Spleen (tissue), 11 donors: ENCODE measurements at regions not wholly inside any gene's neighbourhood (a gene's known extent, or its start where the extent isn't known, plus 50 kb on each side); places are given as distances from the start of the nearest gene placed in this dataset.

Experiments
- DNase-seq: peaks from one replicate; pipeline ENCODE4 v3.0.0-alpha.2; 2020
- H3K27ac ChIP-seq, 8 donors: fragments of 200-600 bp; sonication (generic) in 7 of 8; 1 replicate in 4 of 8; 2 replicates in 4 of 8; pipeline versions ENCODE4 v1.5.0 to v1.8.0; 2016 to 2021; ENCODE audit warnings: inconsistent platforms in 4 of 8, mild to moderate bottlenecking in 4 of 8, moderate library complexity in 1 of 8
- H3K27me3 ChIP-seq, 7 donors: fragments of 200-600 bp; sonication (generic) in 6 of 7; replicated peaks in 1 of 7; 1 replicate in 4 of 7; 2 replicates in 3 of 7; pipeline versions ENCODE4 v1.5.0 to v1.8.0; 2016 to 2021; ENCODE audit warnings: inconsistent platforms in 3 of 7, mild to moderate bottlenecking in 1 of 7
- H3K36me3 ChIP-seq, 6 donors: fragments of 200-600 bp; sonication (generic) in 5 of 6; 1 replicate in 4 of 6; 2 replicates in 2 of 6; pipeline versions ENCODE4 v1.5.0 to v1.8.0; 2016 to 2021; ENCODE audit warnings: inconsistent platforms in 2 of 6
- H3K4me1 ChIP-seq, 6 donors: fragments of 200-600 bp; sonication (generic) in 5 of 6; 1 replicate in 3 of 6; 2 replicates in 3 of 6; pipeline versions ENCODE4 v1.5.0 to v1.8.0; 2016 to 2021; ENCODE audit warnings: inconsistent platforms in 3 of 6
- H3K4me3 ChIP-seq, 8 donors: fragments of 200-600 bp; sonication (generic) in 7 of 8; 1 replicate in 4 of 8; 2 replicates in 4 of 8; pipeline versions ENCODE4 v1.5.0 to v1.8.0; 2016 to 2021; ENCODE audit warnings: inconsistent platforms in 4 of 8, mild to moderate bottlenecking in 4 of 8, moderate library complexity in 2 of 8
- H3K9me3 ChIP-seq, 8 donors: fragments of 200-600 bp; sonication (generic) in 7 of 8; 1 replicate in 4 of 8; 2 replicates in 4 of 8; pipeline versions ENCODE4 v1.5.0 to v1.8.0; 2016 to 2021; ENCODE audit warnings: inconsistent platforms in 4 of 8
- POLR2A ChIP-seq, 3 donors: fragments of 450-650 bp; IDR thresholded peaks; one replicate each; pipeline ENCODE4 v1.5.1; 2017; ENCODE audit warnings: antibody characterized with exemption in 3 of 3, mild to moderate bottlenecking in 1 of 3
- POLR2AphosphoS5 ChIP-seq, 3 donors: sonication (generic); formaldehyde crosslinking; IDR thresholded peaks; one replicate each; pipeline ENCODE4 v1.5.1; 2017; ENCODE audit warnings: antibody characterized with exemption in 3 of 3
- WGBS, 5 donors: extraction: QIAGEN DNeasy Blood & Tissue Kit in 3 of 5; methylation state at CpG; one replicate each; pipeline versions ENCODE4 v1.1.5 to v1.1.7; 2013 to 2018; 5-methylcytosine and 5-hydroxymethylcytosine counted together
- intact Hi-C: fragments of 100-400 bp; cut with DNase I; formaldehyde crosslinking; loops from one replicate; pipeline ENCODE4 v1.15.0; 2023; ENCODE audit warnings: low total_unique reads
- TF ChIP-seq, protein P1 (sequence below), 11 experiments: fragments of 200-600 bp in 7 of 11; fragments of 450-650 bp in 4 of 11; sonication (generic) in 4 of 11; IDR thresholded peaks in 8 of 11; conservative IDR thresholded peaks in 3 of 11; 1 replicate in 7 of 11; 2 replicates in 4 of 11; pipeline versions ENCODE4 v1.4.0 to v1.8.0; 2016 to 2021; ENCODE audit warnings: antibody characterized with exemption in 11 of 11, inconsistent platforms in 4 of 11, mild to moderate bottlenecking in 1 of 11
- donor health status: healthy with polysubstance abuse.
- donor health status: DM: no; HTN: no; CAD: no; lungs with moderate emphysema.
- donor health status: DM: no; HTN: no; CAD: no.
- donor health status: Bipolar disorder and iron deficiency.
- donor health status: healthy.
- donor health status: DM: no; HTN: no; CAD: no.
- donor health status: DM: yes; HTN: yes; CAD: no.

DNA sequence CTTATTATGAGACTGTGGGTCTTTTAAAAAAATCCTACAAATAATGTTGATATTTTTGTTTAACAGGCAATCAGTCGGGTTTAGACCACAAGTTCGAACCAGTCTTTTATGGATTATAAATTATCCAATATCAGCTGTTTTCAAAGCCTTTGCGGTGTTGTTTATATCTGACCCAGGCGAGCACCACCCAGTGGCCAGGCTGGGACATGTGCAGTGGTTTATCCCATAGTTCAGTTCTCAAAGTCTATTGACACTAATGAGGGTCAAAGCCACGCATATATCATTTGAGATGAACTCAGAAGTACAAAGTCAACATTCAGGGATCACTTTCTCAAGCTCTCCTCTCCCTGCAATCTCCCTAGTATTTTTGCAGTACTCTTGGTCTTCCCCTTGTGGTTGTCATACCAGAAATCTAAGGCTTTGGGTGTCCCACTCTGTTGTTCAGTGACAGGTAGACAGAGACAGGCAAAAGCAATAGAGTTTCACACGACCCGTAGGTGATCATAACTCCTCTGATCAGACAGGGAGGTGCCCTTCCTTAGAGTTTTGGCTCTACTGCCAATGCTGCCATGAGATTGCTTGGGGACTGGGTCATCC is 117.4 kb upstream of the POM121L12 start:
- 63 to 70% (median 68%) methylated on average over 7 of the region's 7 CpGs for WGBS, 5 donors
- no peaks in the 10 kb centered on the region for H3K4me1 ChIP-seq
- intact Hi-C loops = no loop called here
- DNase-seq = no peak
- H3K36me3 ChIP-seq = no peaks in the 10 kb centered on the region
- H3K4me3 ChIP-seq = no peak overlapping the region
- peaks cover 0 to 16% (median 5%) of the 10 kb centered on the region in 8 donors for H3K9me3 ChIP-seq
- H3K27me3 ChIP-seq = no peaks in the 10 kb centered on the region
- TF ChIP-seq, protein P1, sequence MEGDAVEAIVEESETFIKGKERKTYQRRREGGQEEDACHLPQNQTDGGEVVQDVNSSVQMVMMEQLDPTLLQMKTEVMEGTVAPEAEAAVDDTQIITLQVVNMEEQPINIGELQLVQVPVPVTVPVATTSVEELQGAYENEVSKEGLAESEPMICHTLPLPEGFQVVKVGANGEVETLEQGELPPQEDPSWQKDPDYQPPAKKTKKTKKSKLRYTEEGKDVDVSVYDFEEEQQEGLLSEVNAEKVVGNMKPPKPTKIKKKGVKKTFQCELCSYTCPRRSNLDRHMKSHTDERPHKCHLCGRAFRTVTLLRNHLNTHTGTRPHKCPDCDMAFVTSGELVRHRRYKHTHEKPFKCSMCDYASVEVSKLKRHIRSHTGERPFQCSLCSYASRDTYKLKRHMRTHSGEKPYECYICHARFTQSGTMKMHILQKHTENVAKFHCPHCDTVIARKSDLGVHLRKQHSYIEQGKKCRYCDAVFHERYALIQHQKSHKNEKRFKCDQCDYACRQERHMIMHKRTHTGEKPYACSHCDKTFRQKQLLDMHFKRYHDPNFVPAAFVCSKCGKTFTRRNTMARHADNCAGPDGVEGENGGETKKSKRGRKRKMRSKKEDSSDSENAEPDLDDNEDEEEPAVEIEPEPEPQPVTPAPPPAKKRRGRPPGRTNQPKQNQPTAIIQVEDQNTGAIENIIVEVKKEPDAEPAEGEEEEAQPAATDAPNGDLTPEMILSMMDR (IDR thresholded peaks at IDR 0.05 in 8 of 11, conservative IDR thresholded peaks at IDR 0.05 in 3 of 11) = no peak
- TF ChIP-seq POLR2A (IDR thresholded peaks at IDR 0.05) (no peak), POLR2AphosphoS5 (IDR thresholded peaks at IDR 0.05) (no peak)
- no peak overlapping the region for H3K27ac ChIP-seq

DNA sequence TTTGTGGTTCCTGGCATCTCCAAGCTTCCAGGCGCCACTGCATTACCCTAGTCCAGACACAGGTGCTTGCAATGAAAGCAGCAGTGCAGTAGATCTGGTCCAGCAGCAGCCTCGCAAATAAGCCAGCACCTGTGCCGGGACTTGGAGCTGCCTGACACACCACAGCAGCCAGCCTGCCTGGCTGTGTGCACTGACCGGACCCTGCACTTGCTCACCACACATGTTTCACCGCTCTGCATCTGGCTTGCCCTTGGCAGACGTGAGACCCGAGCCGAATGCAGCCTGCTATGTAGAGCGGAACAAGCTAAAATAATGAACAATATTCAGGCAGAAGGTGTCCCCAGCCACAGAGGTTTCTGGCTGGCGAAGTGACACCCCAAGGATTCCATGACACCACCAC is 123.6 kb upstream of the POM121L12 start:
- H3K4me1 ChIP-seq = no peaks in the 10 kb centered on the region
- intact Hi-C loops = no loop called here
- 88 to 93% (median 90%) methylated on average over 10 of the region's 10 CpGs for WGBS, 5 donors
- H3K27me3 ChIP-seq = no peaks in the 10 kb centered on the region
- no peak for DNase-seq
- no peak overlapping the region for H3K27ac ChIP-seq
- no peak overlapping the region for H3K4me3 ChIP-seq
- H3K9me3 ChIP-seq = peaks cover 0 to 25% (median 16%) of the 10 kb centered on the region in 8 donors
- no peaks in the 10 kb centered on the region for H3K36me3 ChIP-seq
- TF ChIP-seq, protein P1 (IDR thresholded peaks at IDR 0.05 in 8 of 11, conservative IDR thresholded peaks at IDR 0.05 in 3 of 11) = no peak
- TF ChIP-seq POLR2A (IDR thresholded peaks at IDR 0.05) (no peak), POLR2AphosphoS5 (IDR thresholded peaks at IDR 0.05) (no peak)

DNA sequence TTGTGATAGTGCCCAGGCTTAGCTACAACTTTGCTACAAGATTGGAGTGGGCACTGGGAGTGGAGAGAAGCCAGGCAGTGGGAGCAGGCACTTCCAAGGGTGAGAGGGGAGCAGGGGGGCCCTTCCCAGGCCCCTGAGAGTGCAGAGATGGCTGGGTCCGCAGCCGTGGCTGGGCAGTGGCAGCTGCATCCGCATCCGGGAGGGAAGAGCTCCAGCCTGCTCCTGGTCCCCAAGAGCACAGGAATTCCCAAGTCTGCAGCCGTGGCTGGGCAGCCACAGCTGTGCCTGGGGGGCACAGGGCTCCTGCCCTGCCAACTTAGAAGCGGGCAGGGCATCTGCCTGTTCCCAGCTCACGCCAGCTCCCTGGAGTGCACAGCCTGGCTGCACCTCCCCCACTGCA is 124.1 kb upstream of the POM121L12 start:
- 81 to 91% (median 87%) methylated on average over 6 to 7 of the region's 7 CpGs; no CpG with 5 or more reads in 1 of the 5 donors for WGBS, 5 donors
- TF ChIP-seq, protein P1 (IDR thresholded peaks at IDR 0.05 in 8 of 11, conservative IDR thresholded peaks at IDR 0.05 in 3 of 11) = no peak
- TF ChIP-seq POLR2AphosphoS5 (IDR thresholded peaks at IDR 0.05) = no peak
- no peak for TF ChIP-seq POLR2A (IDR thresholded peaks at IDR 0.05)
- intact Hi-C loops = no loop called here
- no peaks in the 10 kb centered on the region for H3K4me1 ChIP-seq
- no peak overlapping the region for H3K4me3 ChIP-seq
- no peaks in the 10 kb centered on the region for H3K36me3 ChIP-seq
- no peak overlapping the region for H3K27ac ChIP-seq
- H3K27me3 ChIP-seq = no peaks in the 10 kb centered on the region
- no peak for DNase-seq
- peaks cover 0 to 25% (median 16%) of the 10 kb centered on the region in 8 donors for H3K9me3 ChIP-seq

DNA sequence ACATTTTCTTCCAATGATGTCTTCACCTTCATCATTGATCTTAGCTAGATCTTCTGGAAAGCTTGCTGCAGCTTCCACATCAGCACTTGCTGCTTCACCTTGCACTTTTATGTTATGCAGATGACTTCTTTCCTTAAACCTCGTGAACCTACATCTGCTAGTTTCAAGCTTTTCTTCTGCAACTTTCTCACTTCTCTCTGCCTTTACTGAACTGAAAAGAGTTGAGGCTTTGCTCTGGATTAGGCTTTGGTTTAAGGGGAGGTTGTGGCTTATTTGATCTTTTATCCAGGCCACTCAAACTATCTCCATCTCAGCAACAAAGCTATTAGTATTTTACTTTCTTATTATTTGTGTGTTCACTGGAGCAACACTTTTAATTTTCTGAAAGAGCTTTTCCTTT is 125.5 kb upstream of the POM121L12 start:
- Histone ChIP-seq H3K4me1 (no peaks in the 10 kb centered on the region), H3K27me3 (no peaks in the 10 kb centered on the region), H3K4me3 (no peak overlapping the region), H3K27ac (no peak overlapping the region), H3K9me3 (peaks cover 0 to 25% (median 16%) of the 10 kb centered on the region in 8 donors), H3K36me3 (no peaks in the 10 kb centered on the region)
- intact Hi-C loops = no loop called here
- WGBS, 5 donors = 67 to 87% (median 78%) methylated on average over 1 of the region's 1 CpG
- DNase-seq = no peak
- TF ChIP-seq POLR2A (IDR thresholded peaks at IDR 0.05) = no peak
- TF ChIP-seq, protein P1 (IDR thresholded peaks at IDR 0.05 in 8 of 11, conservative IDR thresholded peaks at IDR 0.05 in 3 of 11) = no peak
